GM21723 (cell line): ENCODE measurements at regions not wholly inside any gene's neighbourhood (a gene's known extent, or its start where the extent isn't known, plus 50 kb on each side); places are given as distances from the start of the nearest gene placed in this dataset.

ENCODE experiments used
- ATAC-seq: cut with Tn5 transposase; IDR thresholded peaks from one replicate; pipeline ENCODE4 v1.9.1; 2021; ENCODE audit warnings: mild to moderate bottlenecking, moderate library complexity; ENCODE audit not compliant: unreplicated experiment

DNA sequence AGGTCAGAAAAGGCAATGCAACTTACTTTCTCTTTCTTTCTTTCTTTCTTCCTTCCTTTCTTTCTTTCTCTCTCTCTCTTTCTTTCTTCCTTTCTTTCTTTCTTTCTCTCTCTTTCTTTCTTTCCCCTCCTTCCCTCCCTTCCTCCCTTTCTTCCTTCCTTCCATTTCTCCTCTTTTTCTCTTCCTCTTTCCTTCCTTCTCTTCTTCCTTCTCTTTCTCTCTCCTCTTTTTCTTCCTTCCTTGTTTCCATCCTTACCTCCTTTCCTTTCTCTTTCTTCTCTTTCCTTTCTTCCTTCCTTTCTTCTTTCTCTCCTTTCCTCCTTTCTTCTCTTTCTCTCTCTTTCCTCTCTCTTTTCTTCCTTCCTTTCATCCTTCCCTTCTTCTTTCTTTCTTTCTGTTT lies 819.8 kb upstream of the SOX9 start:
- no peak for ATAC-seq

GRCh38 chr17:71302721-71303549 lies 817.9 kb upstream of the SOX9 start:
- ATAC-seq = no peak

DNA sequence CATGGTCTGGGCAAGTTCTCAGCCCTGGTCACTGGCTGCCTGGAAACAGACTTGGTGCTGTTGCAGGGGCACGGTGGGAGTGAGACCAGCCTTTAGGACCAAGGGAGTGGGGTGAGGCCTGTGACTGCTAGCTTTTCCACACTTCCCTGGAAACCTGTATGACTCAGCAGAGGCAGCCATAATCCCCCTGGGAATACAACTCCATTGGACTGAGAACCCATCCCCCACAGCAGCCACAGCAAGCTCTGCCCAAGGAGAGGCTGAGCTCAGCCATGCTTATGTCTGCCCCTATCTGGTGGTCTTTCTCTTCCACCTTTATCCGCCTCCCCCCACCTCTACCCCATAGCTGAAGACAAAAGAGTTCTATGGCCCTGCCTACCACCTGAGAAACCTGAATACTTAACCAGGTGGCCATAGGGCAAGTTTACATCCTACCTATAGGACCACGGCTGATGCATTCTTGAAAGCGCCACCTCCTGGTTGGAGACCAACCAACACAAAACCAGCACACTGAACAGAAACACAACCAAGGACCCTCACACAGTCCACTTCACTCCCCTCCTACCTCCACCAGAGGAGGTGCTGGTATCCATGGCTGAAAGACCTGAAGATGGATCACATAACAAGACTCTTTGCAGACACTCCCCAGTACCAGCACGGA lies 816.2 kb upstream of the SOX9 start:
- no peak for ATAC-seq

DNA sequence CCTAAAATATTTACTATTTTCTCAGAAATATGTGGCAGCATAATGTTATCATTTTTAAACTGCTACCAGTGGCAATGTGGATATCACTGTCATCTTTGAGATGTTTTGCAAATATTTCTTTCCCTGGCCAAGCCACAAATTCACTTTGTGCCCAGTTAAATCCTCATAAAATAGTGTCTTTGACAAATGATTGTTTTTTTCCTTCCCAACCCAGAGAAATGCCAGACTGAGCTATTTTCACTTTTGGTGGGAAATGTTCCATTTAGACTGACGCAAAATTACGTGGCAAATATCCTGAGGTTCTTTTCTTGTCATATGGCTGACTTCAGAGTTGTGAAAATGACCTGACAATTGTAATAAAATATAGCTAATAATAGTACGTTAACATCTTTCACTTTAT lies 807.0 kb upstream of the SOX9 start:
- no peak for ATAC-seq

DNA sequence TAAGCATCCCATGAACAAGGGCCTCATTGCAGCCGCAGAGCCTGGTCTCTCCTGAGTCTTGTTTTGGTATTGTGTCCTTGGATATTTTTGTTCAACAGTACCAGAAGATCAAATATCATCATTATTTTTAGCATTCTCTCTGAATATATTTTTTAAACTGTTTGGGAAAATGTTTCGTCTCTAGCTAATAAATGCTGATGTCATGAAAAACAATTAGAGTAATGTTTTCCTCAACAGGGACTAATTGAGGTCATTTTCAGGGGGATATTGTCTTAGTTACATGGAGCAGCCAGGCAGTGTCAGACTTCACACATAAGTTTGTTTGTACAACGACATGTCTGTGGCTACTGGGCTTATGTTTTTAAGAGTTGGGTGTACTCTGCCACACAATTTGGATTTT lies 805.3 kb upstream of the SOX9 start:
- ATAC-seq = no peak

DNA sequence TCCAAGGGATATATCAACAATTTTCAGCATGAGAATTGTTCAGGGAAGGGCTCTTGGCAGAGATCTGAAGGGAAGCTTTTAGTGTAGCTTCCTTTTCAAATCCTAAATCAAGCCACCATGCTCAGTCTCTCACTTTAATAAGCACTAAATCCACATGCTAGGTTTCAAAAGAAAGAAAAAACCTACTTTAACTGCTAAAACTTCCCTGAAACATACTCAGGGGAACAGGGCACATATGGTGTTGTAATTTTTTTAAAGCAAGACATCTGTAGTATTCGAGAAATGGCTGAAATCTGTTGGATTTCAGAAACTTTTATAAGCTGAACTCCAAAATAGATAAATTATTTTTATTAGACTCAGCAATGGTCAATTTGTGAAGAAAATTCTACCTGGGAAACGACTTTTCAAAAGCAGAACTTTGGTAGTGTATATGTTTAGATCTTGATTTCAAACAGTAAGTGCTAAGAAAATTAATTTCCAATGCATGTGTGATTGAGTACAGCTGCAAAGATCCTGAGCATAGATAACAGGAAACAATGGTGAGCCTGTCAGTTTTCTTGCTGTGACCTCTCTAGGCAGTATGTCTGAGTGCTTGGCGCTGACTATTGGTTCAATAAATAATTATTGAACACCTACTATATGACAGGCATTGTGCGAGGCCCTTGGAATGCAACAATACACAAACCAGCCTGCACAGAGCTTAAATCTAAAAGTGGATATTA lies 804.5 kb upstream of the SOX9 start:
- ATAC-seq = no peak

DNA sequence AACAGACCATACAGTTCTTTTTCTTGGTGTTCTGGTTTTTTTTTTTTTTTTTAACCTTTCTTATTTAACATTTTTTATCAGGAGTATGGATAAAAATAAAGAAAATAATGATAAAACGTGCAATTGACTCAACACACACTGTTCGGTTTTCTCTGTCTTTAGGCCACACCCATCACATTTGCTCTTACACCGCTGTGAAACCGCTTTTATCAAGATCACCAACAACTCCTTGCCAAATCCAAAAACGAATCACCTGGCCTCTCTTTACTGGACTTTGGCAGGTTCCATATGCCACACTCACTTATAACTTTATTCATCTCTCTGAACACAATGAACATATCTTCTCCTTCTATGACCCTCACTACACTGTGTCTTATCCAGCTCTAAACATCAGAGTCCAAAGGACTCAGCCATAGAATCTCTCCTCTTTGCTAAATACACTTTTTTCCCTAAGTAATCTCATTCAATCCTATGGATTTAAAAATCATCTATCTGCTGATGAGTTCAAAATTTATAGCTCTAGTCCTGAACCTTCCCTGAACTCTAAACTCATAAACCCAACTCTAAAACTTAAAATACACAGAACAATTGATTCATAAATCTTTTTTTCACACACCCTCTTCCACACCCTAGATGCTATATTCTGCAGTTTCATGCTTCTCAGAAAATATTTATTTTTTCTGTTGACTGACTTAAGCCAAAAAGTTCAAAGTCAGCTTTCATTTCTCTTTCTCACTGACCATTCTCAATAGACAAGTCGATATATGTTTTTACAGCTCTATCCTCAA lies 800.6 kb upstream of the SOX9 start:
- ATAC-seq = no peak

GRCh38 chr17:71325117-71325516 lies 795.7 kb upstream of the SOX9 start:
- no peak for ATAC-seq

DNA sequence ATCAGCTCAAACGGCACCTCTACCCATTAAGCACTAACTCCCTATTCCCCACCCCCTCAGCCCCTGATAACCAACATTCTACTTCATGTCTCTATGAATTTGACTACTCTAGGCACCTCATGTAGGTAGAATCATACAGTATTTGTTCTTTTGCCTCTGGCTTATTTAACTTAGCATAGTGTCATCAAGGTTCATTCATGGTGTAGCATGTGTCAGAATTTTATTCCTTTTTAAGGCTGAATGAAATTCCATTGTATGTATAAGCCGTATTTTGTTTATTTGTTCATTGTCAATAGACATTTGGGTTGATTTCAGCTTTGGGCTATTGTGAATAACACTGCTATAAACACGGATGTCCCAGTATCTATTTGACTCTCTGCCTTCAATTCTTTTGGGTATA lies 794.9 kb upstream of the SOX9 start:
- no peak for ATAC-seq

- ATAC-seq = no peak
Observed at GRCh38 chr17:71327376-71328059, 793.3 kb upstream of the SOX9 start.

DNA sequence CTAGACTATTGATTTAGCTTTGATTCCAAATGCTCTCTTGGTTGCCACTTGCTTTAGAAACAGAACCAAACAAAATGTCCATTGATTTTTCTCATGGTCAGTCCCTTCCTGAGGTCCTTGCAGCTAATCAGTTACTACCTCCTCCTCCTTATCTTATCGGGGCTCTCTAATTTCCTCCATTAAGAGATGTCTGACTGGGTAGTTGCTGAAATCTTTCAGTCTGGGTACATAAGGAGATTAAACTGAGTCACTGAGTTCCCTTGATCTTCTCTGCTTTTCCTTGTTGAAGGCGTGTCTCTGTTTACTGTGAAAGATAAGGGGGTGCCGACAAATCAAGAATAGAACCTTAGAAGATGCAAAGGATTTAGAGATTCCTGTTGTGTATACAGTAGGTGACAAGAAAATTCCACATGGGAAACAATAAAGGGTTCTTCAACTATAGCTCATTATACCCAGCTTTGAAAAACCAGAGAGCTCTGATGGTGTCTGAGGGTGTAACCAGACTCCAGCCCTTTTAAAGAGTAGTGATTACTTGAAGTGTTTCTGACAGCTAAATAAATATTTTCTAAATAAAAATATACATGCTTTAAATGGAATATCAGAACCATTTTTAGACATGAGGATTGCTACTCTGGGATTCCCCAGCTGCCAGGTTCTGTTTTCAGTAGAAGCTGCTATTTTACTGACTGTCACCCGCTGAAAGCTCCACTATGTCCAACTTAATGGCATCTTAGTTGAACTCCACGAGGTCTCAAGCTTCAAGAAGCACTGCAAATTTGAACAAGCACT lies 791.3 kb upstream of the SOX9 start:
- no peak for ATAC-seq

- ATAC-seq = no peak
Observed at GRCh38 chr17:71330099-71330375, 790.8 kb upstream of the SOX9 start.

DNA sequence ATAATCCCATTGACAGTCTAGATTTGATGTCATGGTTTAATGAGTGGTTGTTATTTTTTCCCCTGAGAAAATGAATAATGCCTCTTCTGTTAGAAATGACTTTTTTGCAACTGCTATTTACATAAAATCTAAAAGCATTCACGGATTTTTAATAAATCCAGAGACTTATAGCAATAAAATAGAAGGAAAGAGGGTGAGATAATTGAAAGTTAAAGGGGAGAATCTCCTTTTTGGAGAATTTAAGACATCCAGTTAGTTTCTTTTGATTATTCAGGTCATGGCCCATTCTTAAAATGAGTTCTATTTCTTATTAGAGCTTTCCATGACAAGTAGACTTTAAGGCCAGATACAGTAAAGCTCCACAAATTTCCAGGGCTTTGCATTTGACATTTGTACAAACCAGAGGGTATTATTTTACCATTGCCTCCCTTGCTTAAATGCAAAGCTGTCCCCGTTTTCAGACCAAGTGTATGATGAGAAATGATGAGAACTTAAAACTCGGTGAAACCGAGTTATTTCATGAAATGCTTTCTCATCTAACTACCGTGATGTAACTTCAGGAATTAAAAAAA lies 789.0 kb upstream of the SOX9 start:
- ATAC-seq = no peak

DNA sequence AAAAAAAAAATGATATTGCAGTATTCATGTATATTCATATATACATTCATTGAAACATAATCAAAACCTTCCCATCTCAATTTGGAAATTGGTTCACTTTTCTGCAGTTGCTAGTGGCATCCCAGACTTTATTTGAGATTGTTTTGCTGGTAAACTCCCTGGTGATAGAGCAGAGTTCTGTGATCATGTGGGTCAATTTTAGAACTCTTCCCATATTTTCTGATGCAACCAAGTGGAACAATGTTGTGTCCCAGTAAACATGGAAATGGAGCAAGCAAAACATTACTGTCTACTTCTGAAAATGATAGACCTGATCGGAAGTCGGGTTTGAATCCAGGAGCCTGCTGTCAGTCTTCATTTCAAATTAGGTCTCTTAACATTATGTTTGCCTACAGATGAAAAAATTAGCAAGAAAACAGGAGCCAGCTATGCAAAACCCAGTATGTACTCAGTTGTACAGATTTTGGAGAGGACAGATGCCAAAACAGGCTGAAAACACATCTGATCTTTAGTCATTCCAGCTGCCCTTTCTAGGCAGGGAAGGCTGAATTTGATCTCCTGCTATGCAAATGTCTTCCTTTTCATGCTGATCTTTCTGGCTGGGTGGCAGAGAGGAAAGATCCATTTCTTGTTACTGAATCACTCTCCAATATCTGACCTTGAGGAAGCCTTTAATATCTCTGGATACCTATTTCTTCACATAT lies 786.6 kb upstream of the SOX9 start:
- no peak for ATAC-seq

DNA sequence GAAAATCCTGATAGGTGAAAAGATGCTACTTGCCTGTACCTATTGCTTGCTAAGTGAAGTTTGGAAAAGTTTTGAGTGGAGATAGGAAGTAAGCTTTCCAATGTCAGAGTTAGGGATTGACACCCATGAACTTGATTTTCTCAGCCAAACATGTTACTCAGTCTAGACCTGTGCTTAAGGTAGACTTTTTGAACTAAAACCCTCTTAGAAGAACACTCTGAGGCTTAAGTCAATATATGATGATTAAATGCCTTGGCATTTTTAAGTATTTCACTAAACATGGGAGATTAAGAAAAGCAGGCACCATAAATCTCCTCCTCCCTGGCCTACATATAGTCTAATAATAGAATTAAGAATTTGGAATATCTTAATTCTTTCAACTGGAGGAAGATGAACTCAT lies 785.6 kb upstream of the SOX9 start:
- ATAC-seq = no peak

DNA sequence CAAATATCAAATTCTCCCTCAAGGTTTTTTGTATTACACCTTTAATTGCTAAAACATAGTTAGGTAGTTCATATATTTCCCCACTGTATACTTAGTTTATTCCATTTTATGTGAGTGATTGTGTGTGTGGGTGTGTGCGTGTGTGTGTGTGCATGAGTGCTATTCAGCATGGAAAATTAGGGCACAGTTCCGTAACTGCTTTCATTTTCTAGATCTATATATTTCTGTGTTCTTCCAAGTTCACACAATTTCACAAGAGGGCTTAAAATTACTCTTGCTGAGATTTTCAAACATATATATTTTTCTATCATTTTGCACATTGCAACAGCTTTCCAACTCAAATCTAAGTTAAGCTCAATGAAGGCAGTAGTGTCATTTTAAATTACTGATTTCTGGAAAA lies 782.9 kb upstream of the SOX9 start:
- ATAC-seq = no peak

- no peak for ATAC-seq
Observed at GRCh38 chr17:71338396-71338795, 782.4 kb upstream of the SOX9 start.

DNA sequence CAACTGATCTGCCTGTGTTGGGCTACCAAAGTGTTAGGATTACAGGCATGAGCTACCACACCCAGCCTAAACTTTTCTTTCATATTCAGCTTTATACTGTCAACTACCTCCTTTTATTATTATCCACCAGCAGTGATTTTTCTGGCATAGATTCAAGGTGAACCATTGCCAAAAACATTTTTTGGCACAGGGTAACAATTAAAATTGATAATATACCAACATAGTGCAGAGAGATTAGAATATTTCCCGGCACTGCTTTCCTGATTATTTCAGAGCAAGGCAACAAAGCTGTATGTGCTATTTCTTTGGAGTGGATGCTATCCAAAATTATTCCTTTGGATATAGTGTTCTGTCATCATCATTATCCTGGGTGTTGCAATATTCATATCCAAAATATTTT lies 781.6 kb upstream of the SOX9 start:
- ATAC-seq = no peak

GRCh38 chr17:71342737-71343136 lies 778.1 kb upstream of the SOX9 start:
- no peak for ATAC-seq
